WTC11 (cell line): ENCODE measurements at regions not wholly inside any gene's neighbourhood (a gene's known extent, or its start where the extent isn't known, plus 50 kb on each side); places are given as distances from the start of the nearest gene placed in this dataset.

Experiments used
- ATAC-seq: fragments of 200-7000 bp; cut with Tn5 transposase; 2 replicates; pipeline ENCODE4 v1.10.0; 2021; ENCODE audit warnings: mild to moderate bottlenecking, moderate library complexity
- CTCF ChIA-PET: fragments of 300-600 bp; sonication (Branson Sonifier 250); formaldehyde crosslinking; loops from one replicate; lab custom pipeline; 2021; ENCODE audit warnings: antibody characterized with exemption; lab: Charles Lee
- POLR2A ChIA-PET: fragments of 350-600 bp; sonication (Branson Sonifier 250); formaldehyde crosslinking; loops from one replicate; lab custom pipeline; 2021; ENCODE audit warnings: antibody characterized with exemption; lab: Charles Lee
- DNase-seq: peaks from one replicate; pipeline ENCODE4 v3.0.0; 2021; ENCODE audit warnings: low spot score
- H3K27ac Mint-ChIP-seq: 2 replicates; pipeline ENCODE4 v1.8.0; 2021; ENCODE audit warnings: mixed read lengths
- H3K27me3 Mint-ChIP-seq: 2 replicates; pipeline ENCODE4 v1.8.0; 2021; ENCODE audit warnings: low read depth, mild to moderate bottlenecking, moderate library complexity, mixed read lengths
- H3K36me3 Mint-ChIP-seq: 2 replicates; pipeline ENCODE4 v1.8.0; 2021; ENCODE audit warnings: mixed read lengths
- H3K4me1 Mint-ChIP-seq: 2 replicates; pipeline ENCODE4 v1.8.0; 2022; ENCODE audit warnings: mixed read lengths
- H3K4me3 Mint-ChIP-seq: 2 replicates; pipeline ENCODE4 v1.8.0; 2021; ENCODE audit warnings: mild to moderate bottlenecking, moderate library complexity, mixed read lengths
- H3K9me3 Mint-ChIP-seq: 2 replicates; pipeline ENCODE4 v1.8.0; 2021; ENCODE audit warnings: mixed read lengths
- AFF4 ChIP-seq: sonication (generic); formaldehyde crosslinking; IDR thresholded peaks from 2 replicates; pipeline ENCODE4 v1.8.1; 2023; ENCODE audit warnings: mild to moderate bottlenecking, missing genetic modification reagents, borderline replicate concordance
- ATF3 ChIP-seq: sonication (generic); formaldehyde crosslinking; conservative IDR thresholded peaks from 2 replicates; pipeline ENCODE4 v1.8.1; 2022; ENCODE audit warnings: mild to moderate bottlenecking, missing genetic modification reagents
- ETV6 ChIP-seq: sonication (generic); formaldehyde crosslinking; IDR thresholded peaks from 2 replicates; pipeline ENCODE4 v1.8.1; 2022; ENCODE audit warnings: mild to moderate bottlenecking, missing genetic modification reagents
- FOXK1 ChIP-seq: sonication (generic); formaldehyde crosslinking; IDR thresholded peaks from 2 replicates; pipeline ENCODE4 v1.8.0; 2022; ENCODE audit warnings: mild to moderate bottlenecking, moderate library complexity, missing genetic modification reagents
- IRF2 ChIP-seq: sonication (generic); formaldehyde crosslinking; IDR thresholded peaks from 2 replicates; pipeline ENCODE4 v1.8.0; 2022; ENCODE audit warnings: low read depth, missing genetic modification reagents, borderline replicate concordance
- OVOL2 ChIP-seq: fragments of 250-450 bp; sonication (Bioruptor Pico); IDR thresholded peaks from 2 replicates; pipeline ENCODE4 v1.9.0; 2021; ENCODE audit warnings: mild to moderate bottlenecking, borderline replicate concordance
- RELA ChIP-seq: sonication (generic); formaldehyde crosslinking; IDR thresholded peaks from 2 replicates; pipeline ENCODE4 v1.8.1; 2022; ENCODE audit warnings: missing genetic modification reagents, mild to moderate bottlenecking, borderline replicate concordance
- SP1 ChIP-seq: sonication (generic); formaldehyde crosslinking; conservative IDR thresholded peaks from 2 replicates; pipeline ENCODE4 v1.8.1; 2022; ENCODE audit warnings: missing genetic modification reagents
- ZBTB21 ChIP-seq: sonication (generic); formaldehyde crosslinking; IDR thresholded peaks from 2 replicates; pipeline ENCODE4 v1.8.1; 2023; ENCODE audit warnings: mild to moderate bottlenecking, missing genetic modification reagents, borderline replicate concordance
- ZNF121 ChIP-seq: sonication (generic); formaldehyde crosslinking; IDR thresholded peaks from 2 replicates; pipeline ENCODE4 v1.8.0; 2023; ENCODE audit warnings: missing genetic modification reagents
- ZNF281 ChIP-seq: sonication (generic); formaldehyde crosslinking; IDR thresholded peaks from 2 replicates; pipeline ENCODE4 v1.8.0; 2023; ENCODE audit warnings: mild to moderate bottlenecking, missing genetic modification reagents
- TF ChIP-seq, protein P1 (sequence below): sonication (generic); formaldehyde crosslinking; IDR thresholded peaks from 2 replicates; pipeline ENCODE4 v1.8.1; 2022; ENCODE audit warnings: mild to moderate bottlenecking, missing genetic modification reagents, moderate library complexity, borderline replicate concordance
- TF ChIP-seq, protein P2 (sequence below): sonication (generic); formaldehyde crosslinking; IDR thresholded peaks from 2 replicates; pipeline ENCODE4 v1.8.1; 2022; ENCODE audit warnings: missing genetic modification reagents, borderline replicate concordance
- TF ChIP-seq, protein P3 (sequence below): sonication (generic); formaldehyde crosslinking; IDR thresholded peaks from 2 replicates; pipeline ENCODE4 v1.8.1; 2023; ENCODE audit warnings: mild to moderate bottlenecking, missing genetic modification reagents

GRCh38 chr6:100230115-100230952 lies 234.4 kb downstream of the SIM1 start:
- ATAC-seq (no peak), DNase-seq (no peak)
- ChIA-PET POLR2A (interaction anchor here (0.7 kb wide), 1 partner anchor 236 kb away, joined by 5 read pairs; no protein-coding TSS in a partner anchor), CTCF (interaction anchor here (0.9 to 1.6 kb wide), 3 partner anchors 54 to 229 kb away, joined by 3 to 4 read pairs (median 3); no protein-coding TSS in a partner anchor)
- TF ChIP-seq ZNF121 (CRISPR knock-in tag), result no peak
- TF ChIP-seq, protein P1, sequence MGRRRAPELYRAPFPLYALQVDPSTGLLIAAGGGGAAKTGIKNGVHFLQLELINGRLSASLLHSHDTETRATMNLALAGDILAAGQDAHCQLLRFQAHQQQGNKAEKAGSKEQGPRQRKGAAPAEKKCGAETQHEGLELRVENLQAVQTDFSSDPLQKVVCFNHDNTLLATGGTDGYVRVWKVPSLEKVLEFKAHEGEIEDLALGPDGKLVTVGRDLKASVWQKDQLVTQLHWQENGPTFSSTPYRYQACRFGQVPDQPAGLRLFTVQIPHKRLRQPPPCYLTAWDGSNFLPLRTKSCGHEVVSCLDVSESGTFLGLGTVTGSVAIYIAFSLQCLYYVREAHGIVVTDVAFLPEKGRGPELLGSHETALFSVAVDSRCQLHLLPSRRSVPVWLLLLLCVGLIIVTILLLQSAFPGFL (CRISPR knock-in tag), result no peak
- no peak for TF ChIP-seq AFF4 (CRISPR knock-in tag)
- no peak for TF ChIP-seq FOXK1
- peaks cover 39% of the 10 kb centered on the region for H3K4me1 Mint-ChIP-seq
- H3K9me3 Mint-ChIP-seq, result no peaks in the 10 kb centered on the region
- H3K27me3 Mint-ChIP-seq, result peaks cover 6% of the 10 kb centered on the region; the same call in 1 of the 2 replicates
- H3K27ac Mint-ChIP-seq, result no peak overlapping the region
- H3K36me3 Mint-ChIP-seq, result no peaks in the 10 kb centered on the region
- no peak overlapping the region for H3K4me3 Mint-ChIP-seq

DNA sequence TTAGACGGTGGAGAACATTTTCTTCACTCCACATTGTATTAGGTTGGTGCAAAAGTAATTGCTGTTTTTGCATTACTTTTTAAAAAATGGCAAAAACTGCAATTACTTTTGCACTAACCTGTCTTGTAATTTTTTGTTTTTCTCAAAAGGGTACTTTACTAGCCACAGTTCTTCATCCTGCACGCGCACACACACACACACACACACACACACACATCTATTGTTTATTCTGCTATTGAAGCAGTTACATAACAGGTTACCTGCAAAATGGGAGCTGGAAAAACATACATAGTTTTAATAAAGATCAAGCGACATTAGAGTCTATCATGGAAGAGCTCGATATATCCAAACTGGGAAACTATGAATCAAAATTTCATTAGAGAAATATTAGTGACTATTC lies 235.2 kb downstream of the SIM1 start:
- DNase-seq (no peak), ATAC-seq (no peak)
- peak overlapping the region; percentile 67 for H3K4me3 Mint-ChIP-seq
- peaks cover 6% of the 10 kb centered on the region; the same call in 1 of the 2 replicates for H3K27me3 Mint-ChIP-seq
- 0 out of 2 replicates have a peak overlapping the region, but pooled peaks have one; percentile 82 for H3K27ac Mint-ChIP-seq
- no peaks in the 10 kb centered on the region for H3K36me3 Mint-ChIP-seq
- CTCF ChIA-PET, result interaction anchor here (0.8 to 1.6 kb wide), 5 partner anchors 53 to 676 kb away, joined by 3 to 6 read pairs (median 3); no protein-coding TSS in a partner anchor
- POLR2A ChIA-PET, result interaction anchor here (0.6 to 0.7 kb wide), 2 partner anchors 33 to 237 kb away, joined by 3 to 5 read pairs; no protein-coding TSS in a partner anchor
- peaks cover 37% of the 10 kb centered on the region for H3K4me1 Mint-ChIP-seq
- TF ChIP-seq, protein P2, sequence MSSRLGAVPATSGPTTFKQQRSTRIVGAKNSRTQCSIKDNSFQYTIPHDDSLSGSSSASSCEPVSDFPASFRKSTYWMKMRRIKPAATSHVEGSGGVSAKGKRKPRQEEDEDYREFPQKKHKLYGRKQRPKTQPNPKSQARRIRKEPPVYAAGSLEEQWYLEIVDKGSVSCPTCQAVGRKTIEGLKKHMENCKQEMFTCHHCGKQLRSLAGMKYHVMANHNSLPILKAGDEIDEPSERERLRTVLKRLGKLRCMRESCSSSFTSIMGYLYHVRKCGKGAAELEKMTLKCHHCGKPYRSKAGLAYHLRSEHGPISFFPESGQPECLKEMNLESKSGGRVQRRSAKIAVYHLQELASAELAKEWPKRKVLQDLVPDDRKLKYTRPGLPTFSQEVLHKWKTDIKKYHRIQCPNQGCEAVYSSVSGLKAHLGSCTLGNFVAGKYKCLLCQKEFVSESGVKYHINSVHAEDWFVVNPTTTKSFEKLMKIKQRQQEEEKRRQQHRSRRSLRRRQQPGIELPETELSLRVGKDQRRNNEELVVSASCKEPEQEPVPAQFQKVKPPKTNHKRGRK, result no peak
- TF ChIP-seq SP1 (CRISPR knock-in tag) (no peak), RELA (CRISPR knock-in tag) (no peak), FOXK1 (no peak), IRF2 (CRISPR knock-in tag) (no peak), ZBTB21 (CRISPR knock-in tag) (no peak), OVOL2 (CRISPR knock-in tag) (no peak)
- H3K9me3 Mint-ChIP-seq, result no peaks in the 10 kb centered on the region

DNA sequence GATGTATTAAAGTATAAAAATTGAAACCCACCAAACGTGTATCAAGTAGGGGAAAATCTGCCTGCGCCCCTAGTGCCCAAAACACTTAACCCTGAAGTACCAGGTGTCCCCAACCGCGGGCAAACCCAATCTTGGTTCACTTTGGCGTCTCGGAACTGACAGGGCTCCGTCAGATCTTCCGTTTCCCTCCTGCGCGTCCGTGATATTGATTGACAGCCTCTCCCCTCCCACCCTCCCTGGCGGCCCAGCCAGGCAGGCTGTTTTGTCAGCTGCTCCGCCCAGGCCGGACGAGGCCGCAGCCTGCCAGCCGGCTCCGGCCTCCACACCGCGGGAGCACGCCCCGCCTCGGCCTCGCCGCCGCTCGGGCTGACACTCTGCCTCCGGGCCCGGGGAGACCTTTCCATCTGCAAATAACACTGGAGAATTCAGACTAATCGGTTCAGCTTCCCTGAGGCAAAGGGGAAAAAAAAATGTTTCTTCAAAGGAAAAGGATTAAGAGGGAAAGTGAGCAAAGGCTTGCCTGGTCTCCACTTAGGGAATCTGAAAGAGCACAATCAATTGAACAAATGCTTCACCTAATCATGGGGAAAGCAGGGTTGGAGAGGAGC lies 234.9 kb upstream of the MCHR2 start:
- Mint-ChIP-seq H3K9me3 (no peaks in the 10 kb centered on the region), H3K4me3 (peak overlapping the region; percentile 67), H3K4me1 (peaks cover 35% of the 10 kb centered on the region), H3K27ac (peak overlapping the region; percentile 82), H3K27me3 (peaks cover 6% of the 10 kb centered on the region; the same call in 1 of the 2 replicates), H3K36me3 (no peaks in the 10 kb centered on the region)
- POLR2A ChIA-PET, result interaction anchor here (0.6 kb wide), 1 partner anchor 33 kb away, joined by 3 read pairs; no protein-coding TSS in a partner anchor
- CTCF ChIA-PET, result interaction anchor here (0.8 to 1.6 kb wide), 5 partner anchors 53 to 676 kb away, joined by 3 to 6 read pairs (median 3); no protein-coding TSS in a partner anchor
- ATAC-seq (peak; percentile 99), DNase-seq (peak; percentile 81)
- TF ChIP-seq ZNF281 (CRISPR knock-in tag) (no peak), ETV6 (CRISPR knock-in tag) (peak; percentile 11; the same call in 1 of the 2 replicates), ATF3 (CRISPR knock-in tag) (no peak)
- TF ChIP-seq, protein P3, sequence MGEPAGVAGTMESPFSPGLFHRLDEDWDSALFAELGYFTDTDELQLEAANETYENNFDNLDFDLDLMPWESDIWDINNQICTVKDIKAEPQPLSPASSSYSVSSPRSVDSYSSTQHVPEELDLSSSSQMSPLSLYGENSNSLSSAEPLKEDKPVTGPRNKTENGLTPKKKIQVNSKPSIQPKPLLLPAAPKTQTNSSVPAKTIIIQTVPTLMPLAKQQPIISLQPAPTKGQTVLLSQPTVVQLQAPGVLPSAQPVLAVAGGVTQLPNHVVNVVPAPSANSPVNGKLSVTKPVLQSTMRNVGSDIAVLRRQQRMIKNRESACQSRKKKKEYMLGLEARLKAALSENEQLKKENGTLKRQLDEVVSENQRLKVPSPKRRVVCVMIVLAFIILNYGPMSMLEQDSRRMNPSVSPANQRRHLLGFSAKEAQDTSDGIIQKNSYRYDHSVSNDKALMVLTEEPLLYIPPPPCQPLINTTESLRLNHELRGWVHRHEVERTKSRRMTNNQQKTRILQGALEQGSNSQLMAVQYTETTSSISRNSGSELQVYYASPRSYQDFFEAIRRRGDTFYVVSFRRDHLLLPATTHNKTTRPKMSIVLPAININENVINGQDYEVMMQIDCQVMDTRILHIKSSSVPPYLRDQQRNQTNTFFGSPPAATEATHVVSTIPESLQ (CRISPR knock-in tag), result no peak
- TF ChIP-seq, protein P1 (CRISPR knock-in tag), result no peak
